HepG2 (cell line): ENCODE measurements at regions not wholly inside any gene's neighbourhood (a gene's known extent, or its start where the extent isn't known, plus 50 kb on each side); places are given as distances from the start of the nearest gene placed in this dataset.

Experiments used
- BORCS8-MEF2B ChIP-seq: sonication (generic); formaldehyde crosslinking; IDR thresholded peaks from 2 replicates; pipeline ENCODE4 v1.8.0; 2022; ENCODE audit warnings: mild to moderate bottlenecking, missing genetic modification reagents
- DMAP1 ChIP-seq: IDR thresholded peaks from 2 replicates; pipeline ENCODE4 v1.6.1; 2016
- PRDM4 ChIP-seq: sonication (generic); formaldehyde crosslinking; IDR thresholded peaks from 2 replicates; pipeline ENCODE4 v1.9.0; 2021; ENCODE audit warnings: missing genetic modification reagents, borderline replicate concordance
- UBTF ChIP-seq: sonication (generic); formaldehyde crosslinking; IDR thresholded peaks from 2 replicates; pipeline ENCODE4 v1.4.0; 2020; ENCODE audit warnings: mild to moderate bottlenecking, missing genetic modification reagents
- ZNF280D ChIP-seq: sonication (generic); formaldehyde crosslinking; IDR thresholded peaks from 2 replicates; pipeline ENCODE4 v1.5.1; 2020; ENCODE audit warnings: mild to moderate bottlenecking, missing genetic modification reagents

GRCh38 chr18:44331656-44332570 is 348.8 kb upstream of the SETBP1 start (continued):
- TF ChIP-seq PRDM4 (CRISPR knock-in tag): no peak
- TF ChIP-seq DMAP1 (CRISPR knock-in tag): no peak
- no peak for TF ChIP-seq ZNF280D (CRISPR knock-in tag)
- no peak for TF ChIP-seq UBTF
- no peak for TF ChIP-seq BORCS8-MEF2B (CRISPR knock-in tag)
